ENCODE measurements at regions not wholly inside any gene's neighbourhood (a gene's known extent, or its start where the extent isn't known, plus 50 kb on each side); places are given as distances from the start of the nearest gene placed in this dataset.

GRCh38 chr1:4449972-4450371 is 204.4 kb upstream of the AJAP1 start:
- TF ChIP-seq CEBPB (IDR thresholded peaks at IDR 0.05) (no peak), FOXM1 (IDR thresholded peaks at IDR 0.05; ENCODE audit: borderline replicate concordance, low read depth) (no peak), USF1 (IDR thresholded peaks at IDR 0.05) (no peak), TCF12 (IDR thresholded peaks at IDR 0.05; ENCODE audit: low read depth) (no peak), EGR1 (IDR thresholded peaks at IDR 0.05) (no peak), TEAD4 (IDR thresholded peaks at IDR 0.05) (no peak), ZBTB7A (IDR thresholded peaks at IDR 0.05; ENCODE audit: low read depth) (no peak), RAD21 (IDR thresholded peaks at IDR 0.05; ENCODE audit: low read depth) (no peak)

GRCh38 chr1:4452701-4453100 is 201.7 kb upstream of the AJAP1 start:
- TF ChIP-seq CEBPB (IDR thresholded peaks at IDR 0.05) = no peak
- TF ChIP-seq REST (IDR thresholded peaks at IDR 0.05; ENCODE audit: low read depth) = no peak
- TF ChIP-seq USF1 (IDR thresholded peaks at IDR 0.05) = no peak
- TF ChIP-seq RAD21 (IDR thresholded peaks at IDR 0.05; ENCODE audit: low read depth) = no peak
- no peak for TF ChIP-seq CREB1 (IDR thresholded peaks at IDR 0.05; ENCODE audit: low read depth)
- no peak for TF ChIP-seq TCF12 (IDR thresholded peaks at IDR 0.05; ENCODE audit: low read depth)
- no peak for TF ChIP-seq MAX (IDR thresholded peaks at IDR 0.05)
- no peak for TF ChIP-seq TAF1 (IDR thresholded peaks at IDR 0.05; ENCODE audit: low read depth)
- TF ChIP-seq YY1 (IDR thresholded peaks at IDR 0.05; ENCODE audit: low read depth) = no peak
- TF ChIP-seq NFIC (IDR thresholded peaks at IDR 0.05) = no peak
- no peak for TF ChIP-seq ZBTB7A (IDR thresholded peaks at IDR 0.05; ENCODE audit: low read depth)
- TF ChIP-seq TEAD4 (IDR thresholded peaks at IDR 0.05) = no peak
- TF ChIP-seq EGR1 (IDR thresholded peaks at IDR 0.05) = no peak
- TF ChIP-seq EP300 (IDR thresholded peaks at IDR 0.05; ENCODE audit: borderline replicate concordance) = no peak
- no peak for TF ChIP-seq FOXM1 (IDR thresholded peaks at IDR 0.05; ENCODE audit: borderline replicate concordance, low read depth)

- no peak for TF ChIP-seq ZBTB7A (IDR thresholded peaks at IDR 0.05; ENCODE audit: low read depth)
- no peak for TF ChIP-seq EGR1 (IDR thresholded peaks at IDR 0.05)
- no peak for TF ChIP-seq TAF1 (IDR thresholded peaks at IDR 0.05; ENCODE audit: low read depth)
- TF ChIP-seq REST (IDR thresholded peaks at IDR 0.05; ENCODE audit: low read depth) = no peak
- TF ChIP-seq EP300 (IDR thresholded peaks at IDR 0.05; ENCODE audit: borderline replicate concordance) = no peak
- no peak for TF ChIP-seq RAD21 (IDR thresholded peaks at IDR 0.05; ENCODE audit: low read depth)
- TF ChIP-seq CREB1 (IDR thresholded peaks at IDR 0.05; ENCODE audit: low read depth) = no peak
- TF ChIP-seq USF1 (IDR thresholded peaks at IDR 0.05) = no peak
- no peak for TF ChIP-seq CEBPB (IDR thresholded peaks at IDR 0.05)
- TF ChIP-seq TCF12 (IDR thresholded peaks at IDR 0.05; ENCODE audit: low read depth) = no peak
- no peak for TF ChIP-seq NFIC (IDR thresholded peaks at IDR 0.05)
- TF ChIP-seq TEAD4 (IDR thresholded peaks at IDR 0.05) = no peak
- TF ChIP-seq FOXM1 (IDR thresholded peaks at IDR 0.05; ENCODE audit: borderline replicate concordance, low read depth) = no peak
- no peak for TF ChIP-seq MAX (IDR thresholded peaks at IDR 0.05)
- TF ChIP-seq YY1 (IDR thresholded peaks at IDR 0.05; ENCODE audit: low read depth) = no peak
Measured at GRCh38 chr1:4460052-4460451, 194.4 kb upstream of the AJAP1 start.

- TF ChIP-seq RAD21 (IDR thresholded peaks at IDR 0.05; ENCODE audit: low read depth) (no peak), MAX (IDR thresholded peaks at IDR 0.05) (no peak), TCF12 (IDR thresholded peaks at IDR 0.05; ENCODE audit: low read depth) (no peak), YY1 (IDR thresholded peaks at IDR 0.05; ENCODE audit: low read depth) (no peak), NFIC (IDR thresholded peaks at IDR 0.05) (no peak), CREB1 (IDR thresholded peaks at IDR 0.05; ENCODE audit: low read depth) (no peak), EGR1 (IDR thresholded peaks at IDR 0.05) (no peak), CEBPB (IDR thresholded peaks at IDR 0.05) (no peak), FOXM1 (IDR thresholded peaks at IDR 0.05; ENCODE audit: borderline replicate concordance, low read depth) (no peak), REST (IDR thresholded peaks at IDR 0.05; ENCODE audit: low read depth) (no peak), USF1 (IDR thresholded peaks at IDR 0.05) (no peak), TEAD4 (IDR thresholded peaks at IDR 0.05) (no peak), EP300 (IDR thresholded peaks at IDR 0.05; ENCODE audit: borderline replicate concordance) (no peak), ZBTB7A (IDR thresholded peaks at IDR 0.05; ENCODE audit: low read depth) (no peak), TAF1 (IDR thresholded peaks at IDR 0.05; ENCODE audit: low read depth) (no peak)
Measured at GRCh38 chr1:4460651-4461050, 193.8 kb upstream of the AJAP1 start.

All from Ishikawa (cell line).